Lung (tissue), 11 donors: ENCODE measurements at regions not wholly inside any gene's neighbourhood (a gene's known extent, or its start where the extent isn't known, plus 50 kb on each side); places are given as distances from the start of the nearest gene placed in this dataset.

Experiments
- ATAC-seq: fragments of 200-7000 bp; cut with Tn5 transposase; one replicate; pipeline ENCODE4 v1.9.1; 2020; ENCODE audit warnings: moderate number of reproducible peaks; ENCODE audit not compliant: insufficient read depth, low FRiP score
- DNase-seq, 3 donors: peaks; one replicate each; pipeline ENCODE4 v3.0.0-alpha.2; 2013 to 2017
- H3K27ac ChIP-seq, 2 donors: one replicate each; pipeline ENCODE4 v1.5.1; 2013; ENCODE audit warnings: mild to moderate bottlenecking in 2 of 2, moderate library complexity in 2 of 2, control low read depth in 1 of 2, inconsistent platforms in 1 of 2, low read depth in 1 of 2, low read length in 1 of 2
- H3K27me3 ChIP-seq, 3 donors: one replicate each; pipeline ENCODE4 v1.5.1; 2013; ENCODE audit warnings: low read length in 2 of 3; ENCODE audit not compliant: control insufficient read depth in 3 of 3, insufficient read depth in 3 of 3
- H3K36me3 ChIP-seq, 4 donors: one replicate each; pipeline ENCODE4 v1.5.1; 2013; ENCODE audit warnings: low read length in 4 of 4, mild to moderate bottlenecking in 1 of 4, moderate library complexity in 1 of 4; ENCODE audit not compliant: control insufficient read depth in 4 of 4, insufficient read depth in 4 of 4
- H3K4me1 ChIP-seq, 5 donors: one replicate each; pipeline ENCODE4 v1.5.1; 2013; ENCODE audit warnings: low read length in 5 of 5, mild to moderate bottlenecking in 2 of 5, moderate library complexity in 1 of 5; ENCODE audit not compliant: control insufficient read depth in 5 of 5, insufficient read depth in 5 of 5
- H3K4me3 ChIP-seq: one replicate; pipeline ENCODE4 v1.5.1; 2013; ENCODE audit warnings: mild to moderate bottlenecking, control low read depth, moderate library complexity
- H3K9ac ChIP-seq, 2 donors: one replicate each; pipeline ENCODE4 v1.5.1; 2013; ENCODE audit warnings: low read length in 2 of 2, control low read depth in 1 of 2; ENCODE audit not compliant: insufficient read depth in 1 of 2
- H3K9me3 ChIP-seq, 4 donors: one replicate each; pipeline ENCODE4 v1.5.1; 2013; ENCODE audit warnings: low read length in 3 of 4, mild to moderate bottlenecking in 1 of 4, moderate library complexity in 1 of 4; ENCODE audit not compliant: control insufficient read depth in 4 of 4, insufficient read depth in 3 of 4
- whole genome bisulfite sequencing, 2 donors: extraction: QIAGEN DNeasy Blood & Tissue Kit; methylation state at CpG; one replicate each; pipeline ENCODE4 v1.1.7; 2013; 5-methylcytosine and 5-hydroxymethylcytosine counted together
- TF ChIP-seq, protein P1 (sequence below): IDR thresholded peaks from 2 replicates; pipeline ENCODE4 v1.5.1; 2012; ENCODE audit warnings: mild to moderate bottlenecking; ENCODE audit errors: control extremely low read depth, extremely low read depth
- donor health status: control.
- donor health status: control.
- donor health status: Bipolar disorder and iron deficiency.
- donor health status: healthy.
- donor health status: DM: yes; HTN: yes; CAD: no.

DNA sequence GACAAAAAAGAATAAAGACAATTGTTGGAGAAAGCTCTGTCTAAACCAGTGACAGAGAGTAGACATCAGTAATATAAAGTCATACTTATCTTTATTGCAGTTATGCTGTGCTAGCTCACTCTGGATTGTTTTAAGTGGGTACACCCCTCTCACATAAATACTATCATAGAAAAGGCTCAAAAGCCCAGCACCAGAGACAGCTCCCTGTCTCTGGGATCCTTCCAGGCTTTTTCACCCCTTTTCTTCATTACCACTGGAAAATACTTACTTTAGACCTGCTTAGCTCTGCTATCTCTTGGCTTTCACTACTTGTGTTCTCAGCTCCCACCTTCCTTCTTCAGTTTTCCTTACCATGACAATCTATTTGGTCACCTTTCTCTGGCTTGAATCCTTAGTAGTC lies 259.1 kb upstream of the MINDY3 start:
- DNase-seq (peak in 2 of 3 donors; percentile 2 to 19), ATAC-seq (no peak)
- Histone ChIP-seq H3K36me3 (no peaks in the 10 kb centered on the region), H3K9ac (no peak overlapping the region), H3K9me3 (peaks cover 0 to 3% (median 0%) of the 10 kb centered on the region in 4 donors), H3K4me1 (no peaks in the 10 kb centered on the region), H3K27me3 (no peaks in the 10 kb centered on the region), H3K27ac (no peak overlapping the region), H3K4me3 (no peak overlapping the region)
- TF ChIP-seq, protein P1, sequence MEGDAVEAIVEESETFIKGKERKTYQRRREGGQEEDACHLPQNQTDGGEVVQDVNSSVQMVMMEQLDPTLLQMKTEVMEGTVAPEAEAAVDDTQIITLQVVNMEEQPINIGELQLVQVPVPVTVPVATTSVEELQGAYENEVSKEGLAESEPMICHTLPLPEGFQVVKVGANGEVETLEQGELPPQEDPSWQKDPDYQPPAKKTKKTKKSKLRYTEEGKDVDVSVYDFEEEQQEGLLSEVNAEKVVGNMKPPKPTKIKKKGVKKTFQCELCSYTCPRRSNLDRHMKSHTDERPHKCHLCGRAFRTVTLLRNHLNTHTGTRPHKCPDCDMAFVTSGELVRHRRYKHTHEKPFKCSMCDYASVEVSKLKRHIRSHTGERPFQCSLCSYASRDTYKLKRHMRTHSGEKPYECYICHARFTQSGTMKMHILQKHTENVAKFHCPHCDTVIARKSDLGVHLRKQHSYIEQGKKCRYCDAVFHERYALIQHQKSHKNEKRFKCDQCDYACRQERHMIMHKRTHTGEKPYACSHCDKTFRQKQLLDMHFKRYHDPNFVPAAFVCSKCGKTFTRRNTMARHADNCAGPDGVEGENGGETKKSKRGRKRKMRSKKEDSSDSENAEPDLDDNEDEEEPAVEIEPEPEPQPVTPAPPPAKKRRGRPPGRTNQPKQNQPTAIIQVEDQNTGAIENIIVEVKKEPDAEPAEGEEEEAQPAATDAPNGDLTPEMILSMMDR: no peak

DNA sequence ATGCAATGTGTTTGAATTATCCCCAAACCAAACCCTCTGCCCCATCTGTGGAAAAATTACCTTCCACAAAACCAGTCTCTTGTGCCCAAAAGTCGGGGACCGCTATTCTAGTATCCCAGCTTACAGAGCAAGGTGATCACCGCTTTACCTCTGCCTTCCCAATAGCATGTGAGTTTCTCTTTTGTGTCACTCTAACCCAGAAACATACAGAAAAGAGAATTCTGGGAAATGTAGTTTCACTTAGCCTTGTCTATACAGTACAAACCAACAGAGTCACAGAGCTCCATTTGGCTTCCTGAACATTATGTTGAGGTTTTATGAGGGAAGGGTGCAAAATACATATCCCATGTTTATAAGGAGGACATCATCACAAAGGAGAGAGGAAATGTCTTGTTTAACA lies 260.3 kb upstream of the MINDY3 start:
- H3K4me1 ChIP-seq: no peaks in the 10 kb centered on the region

DNA sequence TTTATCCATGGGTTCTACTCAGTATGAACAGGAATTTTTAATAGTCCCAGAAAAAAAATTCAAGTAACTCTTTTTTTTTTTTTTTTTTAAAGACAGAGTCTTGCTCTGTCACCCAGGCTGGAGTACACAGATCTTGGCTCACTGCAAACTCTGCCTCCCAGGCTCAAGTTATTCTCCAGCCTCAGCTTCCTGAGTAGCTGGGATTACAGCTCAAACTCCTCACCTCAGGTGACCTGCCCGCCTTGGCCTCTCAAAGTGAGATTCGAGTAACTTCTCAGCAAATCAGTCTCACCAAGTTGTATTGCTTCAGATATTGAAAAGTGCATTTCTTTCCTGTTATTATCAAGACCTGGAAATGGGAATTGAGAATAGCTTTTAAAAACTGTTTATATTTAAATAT lies 281.2 kb upstream of the MINDY3 start:
- H3K4me1 ChIP-seq: no peaks in the 10 kb centered on the region
- no peaks in the 10 kb centered on the region for H3K9me3 ChIP-seq
- no peak for DNase-seq
- no peak overlapping the region for H3K27ac ChIP-seq
- TF ChIP-seq, protein P1: no peak
- H3K36me3 ChIP-seq: no peaks in the 10 kb centered on the region
- H3K4me3 ChIP-seq: no peak overlapping the region
- no peaks in the 10 kb centered on the region for H3K27me3 ChIP-seq
- no peak overlapping the region for H3K9ac ChIP-seq
- ATAC-seq: no peak
- 56 to 90% methylated on average over 2 of the region's 2 CpGs for WGBS, 2 donors

More for the DNA sequence above, 260.3 kb upstream of the MINDY3 start:
- ATAC-seq: no peak
- H3K9me3 ChIP-seq: peaks cover 0 to 3% (median under 1%) of the 10 kb centered on the region in 4 donors
- no peak overlapping the region for H3K9ac ChIP-seq
- H3K27ac ChIP-seq: no peak overlapping the region
- H3K27me3 ChIP-seq: no peaks in the 10 kb centered on the region
- TF ChIP-seq, protein P1: no peak
- H3K36me3 ChIP-seq: no peaks in the 10 kb centered on the region
- no peak for DNase-seq
- H3K4me3 ChIP-seq: no peak overlapping the region
- WGBS, 2 donors: 82 to 89% methylated on average over 3 of the region's 3 CpGs

DNA sequence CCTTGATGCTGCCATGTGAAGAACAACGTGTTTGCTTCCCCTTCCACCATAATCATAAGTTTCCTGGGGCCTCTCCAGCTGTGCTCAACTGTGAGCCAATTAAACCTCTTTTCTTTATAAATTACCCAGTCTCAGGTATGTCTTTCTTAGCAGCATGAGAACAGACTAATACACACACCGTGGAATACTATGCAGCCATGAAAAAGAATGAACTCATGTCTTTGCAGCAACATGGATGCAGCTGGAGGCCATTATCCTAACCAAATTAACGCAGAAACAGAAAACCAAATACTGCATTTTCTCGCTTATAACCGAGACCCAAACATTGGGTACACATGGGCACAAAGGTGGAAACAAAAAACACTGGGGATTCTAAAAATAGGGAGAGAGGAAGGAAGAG lies 286.7 kb upstream of the MINDY3 start:
- no peaks in the 10 kb centered on the region for H3K4me1 ChIP-seq
- WGBS, 2 donors: 87 to 88% methylated on average over 5 of the region's 5 CpGs
- TF ChIP-seq, protein P1: no peak
- ATAC-seq: no peak
- H3K27me3 ChIP-seq: no peaks in the 10 kb centered on the region
- H3K9me3 ChIP-seq: no peaks in the 10 kb centered on the region
- no peak for DNase-seq
- H3K27ac ChIP-seq: no peak overlapping the region
- no peaks in the 10 kb centered on the region for H3K36me3 ChIP-seq
- no peak overlapping the region for H3K9ac ChIP-seq
- no peak overlapping the region for H3K4me3 ChIP-seq
